Skeletal muscle cell (primary cell): ENCODE measurements at regions not wholly inside any gene's neighbourhood (a gene's known extent, or its start where the extent isn't known, plus 50 kb on each side); places are given as distances from the start of the nearest gene placed in this dataset.
A peak's percentile ranks its signal among the peaks of the same experiment; 100 is the strongest.

Experiments
- DNase-seq: peaks from one replicate; pipeline ENCODE4 v3.0.0-alpha.2; 2010; ENCODE audit warnings: low read depth
- H3K4me3 ChIP-seq: 2 replicates; pipeline ENCODE4 v1.5.1; 2011; ENCODE audit warnings: low read depth, mild to moderate bottlenecking, control low read depth, low read length, moderate library complexity

- DNase-seq: no peak
- no peak overlapping the region for H3K4me3 ChIP-seq
These were observed 90.7 kb upstream of the MBNL2 start for GRCh38 chr13:97131447-97131846.

DNA sequence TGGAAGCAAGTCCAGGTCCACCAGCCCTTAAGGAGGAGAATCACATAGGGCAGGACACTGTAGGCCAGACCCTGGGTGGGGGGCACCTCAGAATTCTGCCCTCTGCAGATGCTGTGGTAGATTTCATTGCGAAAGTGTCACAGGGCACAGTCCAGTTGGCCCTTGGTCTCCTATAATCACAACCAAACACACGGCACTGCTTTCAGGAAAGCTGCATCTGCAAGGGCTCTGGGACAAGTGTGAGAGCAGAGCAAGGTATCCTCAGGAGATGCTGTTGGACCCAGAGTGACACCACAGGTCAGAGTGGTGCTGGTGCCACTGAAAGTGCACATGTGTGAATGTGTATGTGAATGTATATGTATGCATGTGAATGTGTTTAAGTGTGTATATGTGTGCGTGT, 88.6 kb upstream of the MBNL2 start:
- DNase-seq: no peak
- no peak overlapping the region for H3K4me3 ChIP-seq

- H3K4me3 ChIP-seq: no peak overlapping the region
- no peak for DNase-seq
These were observed 88.2 kb upstream of the MBNL2 start for GRCh38 chr13:97133955-97134354.

DNA sequence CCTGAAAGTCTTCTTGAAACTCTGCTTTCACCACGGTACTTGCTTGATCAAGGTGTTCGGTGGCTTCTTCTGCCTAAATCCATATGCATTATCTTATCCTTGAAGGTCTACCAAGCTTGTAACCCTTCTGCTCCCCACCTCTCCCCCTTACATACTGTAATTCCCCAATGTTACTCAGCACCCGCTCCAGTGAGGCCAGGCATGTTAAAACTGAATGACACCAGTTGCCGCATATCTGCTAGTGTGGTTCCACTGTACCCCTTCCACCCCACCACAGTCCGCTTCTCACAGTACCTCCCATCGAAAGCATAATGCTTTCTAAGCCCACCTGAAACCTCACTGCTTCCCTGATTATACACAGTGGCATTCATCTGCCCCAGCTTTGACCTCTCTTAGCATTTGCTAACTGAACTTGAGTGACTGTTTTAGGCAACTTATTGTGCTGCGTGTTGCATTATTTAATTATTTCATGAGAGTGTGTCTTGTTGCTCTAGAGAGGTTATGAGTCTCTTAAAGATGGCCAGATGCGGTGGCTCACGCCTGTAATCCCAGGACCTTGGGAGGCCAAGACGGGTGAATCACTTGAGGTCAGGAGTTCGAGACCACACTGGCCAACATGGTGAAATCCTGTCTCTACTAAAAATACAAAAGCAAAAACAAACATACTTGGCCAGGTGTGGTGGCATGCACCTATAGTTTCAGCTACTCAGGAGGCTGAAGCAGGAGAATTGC, 87.6 kb upstream of the MBNL2 start:
- no peak overlapping the region for H3K4me3 ChIP-seq
- no peak for DNase-seq

DNA sequence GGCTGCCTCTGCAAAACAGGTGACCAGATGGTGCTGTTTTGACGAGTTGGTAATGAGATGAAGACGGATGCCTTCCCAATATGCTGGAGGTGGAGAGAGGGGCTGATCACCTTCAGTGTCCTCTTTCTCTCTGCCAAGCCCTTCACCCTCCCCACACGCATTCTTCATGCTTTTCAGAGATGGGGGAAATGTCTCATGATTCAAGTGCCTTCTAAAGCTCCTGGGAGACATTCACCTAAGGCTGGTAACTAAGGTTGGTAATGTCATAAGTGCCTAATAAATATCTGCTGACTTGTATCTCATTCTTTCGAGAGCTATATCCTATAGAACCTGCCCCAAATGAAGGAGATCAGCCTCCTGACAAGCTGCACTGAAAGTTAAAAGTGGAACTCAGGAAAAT, 86.2 kb upstream of the MBNL2 start:
- DNase-seq: no peak
- H3K4me3 ChIP-seq: no peak overlapping the region

GRCh38 chr13:97136418-97136817, 85.7 kb upstream of the MBNL2 start:
- no peak for DNase-seq

DNA sequence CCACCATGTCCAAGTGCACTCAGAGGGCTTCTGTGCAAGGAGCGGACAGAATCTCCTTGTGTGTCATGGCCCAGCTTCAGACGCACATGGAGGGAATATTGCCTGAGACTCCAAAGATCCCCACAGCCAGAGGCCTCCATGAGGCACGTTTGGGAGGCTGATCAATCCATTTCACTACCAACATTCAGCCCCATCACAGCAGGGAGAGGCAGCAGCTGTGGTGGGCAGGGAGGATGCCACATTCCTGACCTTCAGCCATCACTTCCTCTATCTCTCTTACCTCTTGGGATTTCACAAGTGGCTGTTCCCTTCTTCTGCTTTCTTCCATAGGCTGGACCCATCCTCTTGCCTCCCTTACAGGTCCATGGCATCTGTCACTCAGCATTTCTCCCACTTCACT, 82.4 kb upstream of the MBNL2 start:
- no peak overlapping the region for H3K4me3 ChIP-seq
- no peak for DNase-seq

More at GRCh38 chr13:97136418-97136817, 85.7 kb upstream of the MBNL2 start:
- H3K4me3 ChIP-seq: no peak overlapping the region

DNA sequence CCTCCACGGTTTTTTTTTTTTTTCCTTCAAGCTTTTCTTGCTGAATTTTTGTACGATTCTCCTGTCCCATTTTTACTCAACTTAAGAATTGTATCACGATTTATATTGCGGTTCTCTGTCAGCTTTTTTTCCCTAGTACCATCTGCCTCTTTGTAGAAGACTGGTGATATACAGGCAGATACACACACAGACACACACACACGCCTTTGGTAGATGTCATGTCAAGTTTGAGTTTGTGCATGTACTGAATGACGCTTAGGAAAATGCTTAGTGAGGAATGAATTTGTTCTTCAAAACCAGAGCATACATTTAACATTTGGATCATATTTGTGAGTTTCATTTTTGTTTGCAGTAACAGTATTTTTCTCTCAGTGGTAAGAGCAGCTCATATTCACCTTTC, 82.0 kb upstream of the MBNL2 start:
- no peak for DNase-seq
- H3K4me3 ChIP-seq: no peak overlapping the region

- no peak for DNase-seq
- H3K4me3 ChIP-seq: no peak overlapping the region
These were observed 81.5 kb upstream of the MBNL2 start for GRCh38 chr13:97140611-97141010.

- no peak for DNase-seq
- no peak overlapping the region for H3K4me3 ChIP-seq
These were observed 81.0 kb upstream of the MBNL2 start for GRCh38 chr13:97141097-97141496.

- H3K4me3 ChIP-seq: no peak overlapping the region
- DNase-seq: peak; percentile 65
These were observed 80.5 kb upstream of the MBNL2 start for GRCh38 chr13:97141564-97142005.

- DNase-seq: no peak
- H3K4me3 ChIP-seq: no peak overlapping the region
These were observed 79.7 kb upstream of the MBNL2 start for GRCh38 chr13:97142452-97142851.

- no peak for DNase-seq
These were observed 77.1 kb upstream of the MBNL2 start for GRCh38 chr13:97145057-97145456.

GRCh38 chr13:97148894-97149293, 73.2 kb upstream of the MBNL2 start:
- no peak overlapping the region for H3K4me3 ChIP-seq
- peak; percentile 4 for DNase-seq

More at GRCh38 chr13:97145057-97145456, 77.1 kb upstream of the MBNL2 start:
- H3K4me3 ChIP-seq: no peak overlapping the region

GRCh38 chr13:97160421-97160820, 61.7 kb upstream of the MBNL2 start:
- no peak for DNase-seq
- no peak overlapping the region for H3K4me3 ChIP-seq

DNA sequence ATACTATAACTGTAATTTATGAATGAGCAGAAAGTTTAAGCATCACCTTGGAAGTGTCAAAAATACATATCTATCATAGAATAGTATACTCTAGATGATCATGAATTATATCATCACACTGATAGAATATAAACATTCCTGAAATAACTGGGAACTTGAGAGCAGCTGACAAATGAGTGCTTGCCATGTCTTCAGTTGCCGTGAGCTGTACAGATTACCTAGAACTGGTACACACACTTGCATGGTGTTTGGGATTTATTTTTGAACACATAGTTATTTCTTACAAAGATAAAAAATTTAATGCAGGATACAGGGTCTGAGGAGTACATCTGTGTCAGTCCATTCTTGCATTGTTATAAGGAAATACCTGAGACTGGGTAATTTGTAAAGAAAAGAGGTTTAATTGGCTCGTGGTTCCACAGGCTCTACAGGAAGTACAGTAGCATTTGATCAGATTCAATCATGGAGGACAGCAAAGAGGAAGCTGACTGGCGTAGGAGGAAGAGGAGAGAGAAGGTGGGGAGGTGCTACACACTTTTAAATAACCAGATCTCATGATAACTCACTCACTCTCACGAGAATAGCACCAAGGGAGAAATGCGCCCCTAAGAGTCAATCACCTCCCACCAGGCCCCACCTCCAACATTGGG, 60.4 kb upstream of the MBNL2 start:
- no peak overlapping the region for H3K4me3 ChIP-seq
- DNase-seq: no peak

DNA sequence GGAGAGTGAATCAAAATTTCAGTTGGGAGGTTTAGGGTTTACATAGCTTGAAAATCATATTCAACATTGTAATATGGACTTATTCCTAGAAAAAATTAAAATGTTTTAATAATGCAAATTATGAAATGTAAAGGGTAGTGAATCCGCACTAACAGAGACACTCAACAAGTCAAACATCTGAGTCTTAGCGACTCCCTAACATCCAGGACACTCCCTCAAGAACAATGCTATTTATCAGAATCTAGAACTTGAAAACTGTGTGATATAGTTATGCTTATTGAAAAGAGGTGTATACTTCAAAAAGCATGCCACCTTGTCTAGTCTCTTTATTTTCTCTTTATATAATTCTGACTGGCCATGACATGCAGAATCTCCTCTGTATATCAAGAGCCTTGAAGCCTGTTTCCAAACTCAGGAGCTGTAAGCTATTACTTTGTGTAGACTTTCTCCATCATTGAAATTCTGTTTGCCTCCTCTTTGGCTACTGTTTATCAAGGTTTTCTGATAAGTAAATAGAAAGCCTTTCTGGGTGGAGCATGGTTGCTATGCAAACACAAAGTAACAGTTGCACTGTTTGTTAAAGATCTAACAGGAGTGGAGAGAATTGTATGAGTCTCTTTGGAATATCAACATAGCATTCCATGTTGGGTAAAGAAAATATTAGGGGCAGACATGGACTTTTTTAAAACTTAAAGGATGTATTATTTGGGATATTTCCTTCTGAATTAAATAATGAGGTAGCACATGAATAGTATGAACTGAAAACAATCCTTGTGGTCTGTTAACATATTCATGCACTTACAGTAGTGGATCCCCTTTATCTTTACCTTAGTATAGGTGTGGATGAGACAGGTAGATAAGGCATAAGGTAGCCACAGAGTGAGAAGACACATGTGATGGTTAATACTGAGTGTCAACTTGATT, 56.4 kb upstream of the MBNL2 start:
- H3K4me3 ChIP-seq: no peak overlapping the region
- DNase-seq: no peak

GRCh38 chr13:97171136-97171535, 51.0 kb upstream of the MBNL2 start:
- no peak overlapping the region for H3K4me3 ChIP-seq
- no peak for DNase-seq
